ENCODE measurements at regions not wholly inside any gene's neighbourhood (a gene's known extent, or its start where the extent isn't known, plus 50 kb on each side); places are given as distances from the start of the nearest gene placed in this dataset.
A peak's percentile ranks its signal among the peaks of the same experiment; 100 is the strongest.

DNA sequence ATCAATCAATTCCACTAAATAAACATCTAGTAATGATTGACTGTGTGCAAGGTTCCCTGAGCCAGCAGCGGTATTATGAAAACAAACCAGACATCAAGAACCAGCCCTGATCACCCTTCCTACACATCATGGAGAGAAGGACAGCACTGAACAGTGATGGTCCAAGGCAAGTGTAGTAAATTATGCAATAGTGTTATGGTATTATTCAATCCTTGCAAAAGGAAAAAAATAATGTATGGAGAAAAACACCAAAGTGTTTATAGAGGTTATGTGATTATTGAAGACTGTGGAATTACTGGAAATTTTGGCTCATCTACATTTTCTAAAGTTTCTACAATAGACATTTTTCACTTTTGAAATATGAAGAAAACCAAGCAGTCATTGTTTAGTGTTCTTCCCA lies 105.3 kb downstream of the RCN1 start:
- TF ChIP-seq TAF1 (IDR thresholded peaks at IDR 0.05; ENCODE audit: borderline replicate concordance, insufficient read depth, low read length): no peak
- TF ChIP-seq FOXP2 (optimal IDR thresholded peaks at IDR 0.05; ENCODE audit: borderline replicate concordance, extremely low read depth, extremely low read length, insufficient read depth): no peak
- TF ChIP-seq, protein P1, sequence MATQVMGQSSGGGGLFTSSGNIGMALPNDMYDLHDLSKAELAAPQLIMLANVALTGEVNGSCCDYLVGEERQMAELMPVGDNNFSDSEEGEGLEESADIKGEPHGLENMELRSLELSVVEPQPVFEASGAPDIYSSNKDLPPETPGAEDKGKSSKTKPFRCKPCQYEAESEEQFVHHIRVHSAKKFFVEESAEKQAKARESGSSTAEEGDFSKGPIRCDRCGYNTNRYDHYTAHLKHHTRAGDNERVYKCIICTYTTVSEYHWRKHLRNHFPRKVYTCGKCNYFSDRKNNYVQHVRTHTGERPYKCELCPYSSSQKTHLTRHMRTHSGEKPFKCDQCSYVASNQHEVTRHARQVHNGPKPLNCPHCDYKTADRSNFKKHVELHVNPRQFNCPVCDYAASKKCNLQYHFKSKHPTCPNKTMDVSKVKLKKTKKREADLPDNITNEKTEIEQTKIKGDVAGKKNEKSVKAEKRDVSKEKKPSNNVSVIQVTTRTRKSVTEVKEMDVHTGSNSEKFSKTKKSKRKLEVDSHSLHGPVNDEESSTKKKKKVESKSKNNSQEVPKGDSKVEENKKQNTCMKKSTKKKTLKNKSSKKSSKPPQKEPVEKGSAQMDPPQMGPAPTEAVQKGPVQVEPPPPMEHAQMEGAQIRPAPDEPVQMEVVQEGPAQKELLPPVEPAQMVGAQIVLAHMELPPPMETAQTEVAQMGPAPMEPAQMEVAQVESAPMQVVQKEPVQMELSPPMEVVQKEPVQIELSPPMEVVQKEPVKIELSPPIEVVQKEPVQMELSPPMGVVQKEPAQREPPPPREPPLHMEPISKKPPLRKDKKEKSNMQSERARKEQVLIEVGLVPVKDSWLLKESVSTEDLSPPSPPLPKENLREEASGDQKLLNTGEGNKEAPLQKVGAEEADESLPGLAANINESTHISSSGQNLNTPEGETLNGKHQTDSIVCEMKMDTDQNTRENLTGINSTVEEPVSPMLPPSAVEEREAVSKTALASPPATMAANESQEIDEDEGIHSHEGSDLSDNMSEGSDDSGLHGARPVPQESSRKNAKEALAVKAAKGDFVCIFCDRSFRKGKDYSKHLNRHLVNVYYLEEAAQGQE (IDR thresholded peaks at IDR 0.05; ENCODE audit: insufficient read depth in 1 of 2, low read depth in 2 of 2, low read length in 2 of 2): no peak

DNA sequence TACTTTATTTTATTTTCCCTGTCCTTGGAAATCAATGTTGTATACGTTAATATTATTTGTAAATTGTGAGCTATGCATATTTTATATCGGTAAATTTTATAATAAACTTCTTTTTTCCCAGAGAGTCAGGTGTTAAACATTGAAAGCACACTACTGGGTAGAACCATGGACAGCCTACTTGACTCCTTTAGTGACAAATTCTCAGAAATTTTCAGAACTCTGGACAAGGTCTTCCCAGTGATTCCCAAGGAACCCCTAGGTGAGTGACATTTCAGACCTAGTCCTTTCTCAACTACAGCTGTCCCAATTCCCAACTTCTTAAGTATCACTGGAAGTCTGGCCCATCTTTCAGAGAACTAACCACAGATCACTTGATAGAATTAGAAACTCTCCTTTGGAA lies 107.2 kb downstream of the RCN1 start:
- TF ChIP-seq, protein P1 (IDR thresholded peaks at IDR 0.05; ENCODE audit: insufficient read depth in 1 of 2, low read depth in 2 of 2, low read length in 2 of 2): peak; percentile 65 to 90
- no peak for TF ChIP-seq POLR2AphosphoS5 (IDR thresholded peaks at IDR 0.05; ENCODE audit: low read depth, low read length)

- TF ChIP-seq POLR2AphosphoS5 (IDR thresholded peaks at IDR 0.05; ENCODE audit: low read depth, low read length) (no peak), FOXP2 (optimal IDR thresholded peaks at IDR 0.05; ENCODE audit: borderline replicate concordance, extremely low read depth, extremely low read length, insufficient read depth) (no peak), SIN3A (IDR thresholded peaks at IDR 0.05; ENCODE audit: borderline replicate concordance, insufficient read depth, low read length) (no peak), TAF1 (IDR thresholded peaks at IDR 0.05; ENCODE audit: borderline replicate concordance, insufficient read depth, low read length) (no peak)
- TF ChIP-seq, protein P1 (IDR thresholded peaks at IDR 0.05; ENCODE audit: insufficient read depth in 1 of 2, low read depth in 2 of 2, low read length in 2 of 2): no peak
These were observed 109.4 kb downstream of the RCN1 start for GRCh38 chr11:32200136-32200847.

DNA sequence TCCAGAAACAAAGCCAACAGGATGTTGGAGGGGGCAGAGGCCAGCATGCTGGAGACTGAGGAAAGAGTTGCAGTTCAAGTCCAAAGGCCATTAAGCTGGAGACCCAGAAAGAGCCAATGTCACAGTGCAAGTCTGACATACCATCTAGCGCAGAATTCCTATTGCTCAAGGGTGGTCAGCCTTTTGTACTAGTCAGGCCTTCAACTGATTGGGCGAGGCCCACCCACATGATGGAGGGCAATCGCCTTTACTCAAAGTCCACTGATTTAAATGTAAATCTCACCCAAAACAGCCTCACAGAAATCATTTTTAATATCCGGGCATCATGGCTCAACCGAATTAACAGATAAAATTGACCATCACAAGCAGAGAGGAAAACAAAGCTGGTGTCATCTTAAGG lies 113.9 kb downstream of the RCN1 start:
- no peak for TF ChIP-seq SIN3A (IDR thresholded peaks at IDR 0.05; ENCODE audit: borderline replicate concordance, insufficient read depth, low read length)
- no peak for TF ChIP-seq TAF1 (IDR thresholded peaks at IDR 0.05; ENCODE audit: borderline replicate concordance, insufficient read depth, low read length)
- TF ChIP-seq, protein P1 (IDR thresholded peaks at IDR 0.05; ENCODE audit: insufficient read depth in 1 of 2, low read depth in 2 of 2, low read length in 2 of 2): no peak
- TF ChIP-seq POLR2AphosphoS5 (IDR thresholded peaks at IDR 0.05; ENCODE audit: low read depth, low read length): no peak
- no peak for TF ChIP-seq FOXP2 (optimal IDR thresholded peaks at IDR 0.05; ENCODE audit: borderline replicate concordance, extremely low read depth, extremely low read length, insufficient read depth)

GRCh38 chr11:32210556-32210955 lies 119.7 kb downstream of the RCN1 start:
- TF ChIP-seq POLR2AphosphoS5 (IDR thresholded peaks at IDR 0.05; ENCODE audit: low read depth, low read length) (no peak), FOXP2 (optimal IDR thresholded peaks at IDR 0.05; ENCODE audit: borderline replicate concordance, extremely low read depth, extremely low read length, insufficient read depth) (no peak), SIN3A (IDR thresholded peaks at IDR 0.05; ENCODE audit: borderline replicate concordance, insufficient read depth, low read length) (no peak), TAF1 (IDR thresholded peaks at IDR 0.05; ENCODE audit: borderline replicate concordance, insufficient read depth, low read length) (no peak)
- TF ChIP-seq, protein P1 (IDR thresholded peaks at IDR 0.05; ENCODE audit: insufficient read depth in 1 of 2, low read depth in 2 of 2, low read length in 2 of 2): no peak

Data from PFSK-1 (cell line).